H9 (cell line): ENCODE measurements at regions not wholly inside any gene's neighbourhood (a gene's known extent, or its start where the extent isn't known, plus 50 kb on each side); places are given as distances from the start of the nearest gene placed in this dataset.

Experiments used
- DNase-seq: peaks from one replicate; pipeline ENCODE4 v3.0.0-alpha.2; 2017
- H2AFZ ChIP-seq: one replicate; pipeline ENCODE4 v1.6.1; 2013; ENCODE audit warnings: mild to moderate bottlenecking, low read length, control low read depth, moderate library complexity
- H2AK5ac ChIP-seq: 2 replicates; pipeline ENCODE4 v1.6.1; 2013; ENCODE audit warnings: low read length, control low read depth, mixed read lengths; ENCODE audit not compliant: insufficient read length
- H2BK120ac ChIP-seq: one replicate; pipeline ENCODE4 v1.6.1; 2013; ENCODE audit warnings: low read depth, mild to moderate bottlenecking, low read length, control low read depth, inconsistent platforms; ENCODE audit not compliant: poor library complexity, severe bottlenecking
- H2BK12ac ChIP-seq: 2 replicates; pipeline ENCODE4 v1.6.1; 2013; ENCODE audit warnings: low read length, control low read depth, mixed read lengths, low read depth; ENCODE audit not compliant: insufficient read length
- H2BK15ac ChIP-seq: 2 replicates; pipeline ENCODE4 v1.6.1; 2013; ENCODE audit warnings: low read depth, low read length, control low read depth
- H2BK20ac ChIP-seq: one replicate; pipeline ENCODE4 v1.6.1; 2013; ENCODE audit warnings: low read depth, mild to moderate bottlenecking, low read length, control low read depth, inconsistent platforms; ENCODE audit not compliant: poor library complexity, severe bottlenecking
- H2BK5ac ChIP-seq: 2 replicates; pipeline ENCODE4 v1.6.1; 2013; ENCODE audit warnings: low read length, control low read depth, mixed read lengths; ENCODE audit not compliant: insufficient read length
- H3K14ac ChIP-seq: 2 replicates; pipeline ENCODE4 v1.6.1; 2013; ENCODE audit warnings: low read length, control low read depth; ENCODE audit not compliant: insufficient read depth
- H3K18ac ChIP-seq: 2 replicates; pipeline ENCODE4 v1.6.1; 2013; ENCODE audit warnings: low read depth, mild to moderate bottlenecking, mixed read lengths, low read length, control low read depth; ENCODE audit not compliant: insufficient read length
- H3K23ac ChIP-seq: 2 replicates; pipeline ENCODE4 v1.6.1; 2013; ENCODE audit warnings: low read length, control low read depth, mixed read lengths, low read depth; ENCODE audit not compliant: insufficient read length
- H3K23me2 ChIP-seq: 2 replicates; pipeline ENCODE4 v1.6.1; 2013; ENCODE audit warnings: low read depth, mild to moderate bottlenecking, mixed read lengths, low read length, control low read depth; ENCODE audit not compliant: insufficient read length, poor library complexity, severe bottlenecking
- H3K27ac ChIP-seq: 2 replicates; pipeline ENCODE4 v1.5.1; 2013; ENCODE audit warnings: low read length, control low read depth, mixed read lengths, low read depth; ENCODE audit not compliant: insufficient read length
- H3K27me3 ChIP-seq: 2 replicates; pipeline ENCODE4 v1.6.1; 2013; ENCODE audit warnings: low read length, control low read depth, inconsistent platforms; ENCODE audit not compliant: insufficient read depth
- H3K4ac ChIP-seq: 2 replicates; pipeline ENCODE4 v1.6.1; 2013; ENCODE audit warnings: low read depth, mild to moderate bottlenecking, control low read depth, inconsistent platforms, low read length, moderate library complexity
- H3K4me1 ChIP-seq: 2 replicates; pipeline ENCODE4 v1.6.1; 2013; ENCODE audit warnings: low read length, control low read depth, inconsistent platforms; ENCODE audit not compliant: insufficient read depth
- H3K4me2 ChIP-seq: 2 replicates; pipeline ENCODE4 v1.6.1; 2013; ENCODE audit warnings: low read length, control low read depth, mixed read lengths; ENCODE audit not compliant: insufficient read length, insufficient read depth
- H3K56ac ChIP-seq: 2 replicates; pipeline ENCODE4 v1.6.1; 2013; ENCODE audit warnings: low read depth, mild to moderate bottlenecking, mixed read lengths, low read length, control low read depth; ENCODE audit not compliant: insufficient read length
- H3K79me1 ChIP-seq: 2 replicates; pipeline ENCODE4 v1.6.1; 2013; ENCODE audit warnings: low read depth, mild to moderate bottlenecking, moderate library complexity, low read length, control low read depth, inconsistent platforms; ENCODE audit not compliant: insufficient read depth, poor library complexity, severe bottlenecking
- H3K79me2 ChIP-seq: 2 replicates; pipeline ENCODE4 v1.6.1; 2013; ENCODE audit warnings: low read length, control low read depth, inconsistent platforms; ENCODE audit not compliant: insufficient read depth
- H3K9ac ChIP-seq: 2 replicates; pipeline ENCODE4 v1.6.1; 2013; ENCODE audit warnings: low read length, control low read depth, mixed read lengths; ENCODE audit not compliant: insufficient read length; ENCODE audit errors: extremely low read depth
- H3K9me3 ChIP-seq: one replicate; pipeline ENCODE4 v1.6.1; 2013; ENCODE audit warnings: low read depth, low read length, inconsistent platforms; ENCODE audit not compliant: control insufficient read depth
- H3T11ph ChIP-seq: one replicate; pipeline ENCODE4 v1.6.1; 2013; ENCODE audit warnings: mild to moderate bottlenecking, low read length, control low read depth, inconsistent platforms
- H4K20me1 ChIP-seq: one replicate; pipeline ENCODE4 v1.6.1; 2013; ENCODE audit not compliant: control insufficient read depth, insufficient read length, insufficient read depth
- H4K5ac ChIP-seq: 2 replicates; pipeline ENCODE4 v1.6.1; 2013; ENCODE audit warnings: low read depth, mild to moderate bottlenecking, mixed read lengths, low read length, control low read depth; ENCODE audit not compliant: insufficient read length
- H4K8ac ChIP-seq: replicated peaks from 2 replicates; pipeline ENCODE4 v1.6.1; 2013; ENCODE audit warnings: low read length, control low read depth, mixed read lengths, low read depth; ENCODE audit not compliant: insufficient read length
- H4K91ac ChIP-seq: 2 replicates; pipeline ENCODE4 v1.6.1; 2013; ENCODE audit warnings: low read depth, mild to moderate bottlenecking, moderate library complexity, mixed read lengths, low read length, control low read depth; ENCODE audit not compliant: insufficient read length
- H3K27ac Mint-ChIP-seq, 3 experiments: 2 replicates in 2 of 3; 3 replicates in 1 of 3; pipeline ENCODE4 v1.8.0; 2020 to 2021; ENCODE audit warnings: mixed read lengths in 3 of 3, mild to moderate bottlenecking in 1 of 3, moderate library complexity in 1 of 3
- H3K27me3 Mint-ChIP-seq: 2 replicates; pipeline ENCODE4 v1.8.0; 2021; ENCODE audit warnings: low read depth, mild to moderate bottlenecking, moderate library complexity, mixed read lengths
- H3K36me3 Mint-ChIP-seq, 3 experiments: 2 replicates in 2 of 3; 3 replicates in 1 of 3; pipeline ENCODE4 v1.8.0; 2020 to 2021; ENCODE audit warnings: low read depth in 3 of 3, mixed read lengths in 3 of 3; ENCODE audit not compliant: insufficient read depth in 1 of 3
- H3K4me1 Mint-ChIP-seq, 2 experiments: 2 replicates each; pipeline ENCODE4 v1.8.0; 2020; ENCODE audit warnings: mixed read lengths in 2 of 2
- H3K4me3 Mint-ChIP-seq, 2 experiments: 2 replicates in 1 of 2; 3 replicates in 1 of 2; pipeline ENCODE4 v1.8.0; 2020 to 2021; ENCODE audit warnings: mild to moderate bottlenecking in 2 of 2, mixed read lengths in 2 of 2, moderate library complexity in 1 of 2
- H3K9me3 Mint-ChIP-seq, 2 experiments: 2 replicates in 1 of 2; 3 replicates in 1 of 2; pipeline ENCODE4 v1.8.0; 2020; ENCODE audit warnings: mild to moderate bottlenecking in 2 of 2, mixed read lengths in 2 of 2, moderate library complexity in 1 of 2
- TF ChIP-seq, protein P1 (sequence below): fragments of 200-600 bp; sonication (generic); conservative IDR thresholded peaks from 3 replicates; pipeline ENCODE4 v1.8.0; 2021; ENCODE audit warnings: antibody characterized with exemption, mild to moderate bottlenecking

- no peaks in the 10 kb centered on the region for H3K9me3 Mint-ChIP-seq
- H3K18ac ChIP-seq, result no peak overlapping the region
- H4K20me1 ChIP-seq, result no peaks in the 10 kb centered on the region
Measured at GRCh38 chr4:140222171-140222570, 68.2 kb upstream of the MAML3 start.

More at GRCh38 chr4:140222171-140222570, 68.2 kb upstream of the MAML3 start:
- no peaks in the 10 kb centered on the region for H3K79me1 ChIP-seq
- no peak overlapping the region for H3K23ac ChIP-seq
- no peak for DNase-seq
- H4K91ac ChIP-seq, result no peak overlapping the region
- no peaks in the 10 kb centered on the region for H3K36me3 Mint-ChIP-seq
- no peak overlapping the region for H2BK12ac ChIP-seq
- H2BK120ac ChIP-seq, result no peak overlapping the region
- no peak overlapping the region for H3K56ac ChIP-seq
- no peak overlapping the region for H3K27ac Mint-ChIP-seq
- no peaks in the 10 kb centered on the region for H3K23me2 ChIP-seq
- H3K4me1 ChIP-seq, result peaks cover 7% of the 10 kb centered on the region
- no peak overlapping the region for H3K4me2 ChIP-seq
- H3K4me3 Mint-ChIP-seq, result no peak overlapping the region
- no peaks in the 10 kb centered on the region for H3K27me3 ChIP-seq
- H3K79me2 ChIP-seq, result no peaks in the 10 kb centered on the region; the same call in 1 of the 2 replicates
- peaks cover 22 to 23% of the 10 kb centered on the region in 2 experiments for H3K4me1 Mint-ChIP-seq
- H2AFZ ChIP-seq, result no peak overlapping the region
- H3K4ac ChIP-seq, result no peak overlapping the region
- no peak overlapping the region for H3K14ac ChIP-seq
- no peaks in the 10 kb centered on the region for H3K27me3 Mint-ChIP-seq
- H2BK20ac ChIP-seq, result no peak overlapping the region
- no peaks in the 10 kb centered on the region for H3K9me3 ChIP-seq
- no peak overlapping the region for H3K9ac ChIP-seq
- H2BK5ac ChIP-seq, result no peak overlapping the region
- no peak overlapping the region for H3K27ac ChIP-seq
- no peak overlapping the region for H3T11ph ChIP-seq
- H4K8ac ChIP-seq, result no peak overlapping the region
- no peak overlapping the region for H2AK5ac ChIP-seq
- H4K5ac ChIP-seq, result no peak overlapping the region
- no peak overlapping the region for H2BK15ac ChIP-seq
- TF ChIP-seq, protein P1, sequence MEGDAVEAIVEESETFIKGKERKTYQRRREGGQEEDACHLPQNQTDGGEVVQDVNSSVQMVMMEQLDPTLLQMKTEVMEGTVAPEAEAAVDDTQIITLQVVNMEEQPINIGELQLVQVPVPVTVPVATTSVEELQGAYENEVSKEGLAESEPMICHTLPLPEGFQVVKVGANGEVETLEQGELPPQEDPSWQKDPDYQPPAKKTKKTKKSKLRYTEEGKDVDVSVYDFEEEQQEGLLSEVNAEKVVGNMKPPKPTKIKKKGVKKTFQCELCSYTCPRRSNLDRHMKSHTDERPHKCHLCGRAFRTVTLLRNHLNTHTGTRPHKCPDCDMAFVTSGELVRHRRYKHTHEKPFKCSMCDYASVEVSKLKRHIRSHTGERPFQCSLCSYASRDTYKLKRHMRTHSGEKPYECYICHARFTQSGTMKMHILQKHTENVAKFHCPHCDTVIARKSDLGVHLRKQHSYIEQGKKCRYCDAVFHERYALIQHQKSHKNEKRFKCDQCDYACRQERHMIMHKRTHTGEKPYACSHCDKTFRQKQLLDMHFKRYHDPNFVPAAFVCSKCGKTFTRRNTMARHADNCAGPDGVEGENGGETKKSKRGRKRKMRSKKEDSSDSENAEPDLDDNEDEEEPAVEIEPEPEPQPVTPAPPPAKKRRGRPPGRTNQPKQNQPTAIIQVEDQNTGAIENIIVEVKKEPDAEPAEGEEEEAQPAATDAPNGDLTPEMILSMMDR, result no peak
